Activated CD4-positive, alpha-beta memory T cell treated with anti-CD3 and anti-CD28 coated beads for 36 hours (primary cell): ENCODE measurements at regions not wholly inside any gene's neighbourhood (a gene's known extent, or its start where the extent isn't known, plus 50 kb on each side); places are given as distances from the start of the nearest gene placed in this dataset.

ENCODE experiments used
- CTCF ChIA-PET: fragments of 350-600 bp; sonication (Branson Sonifier 250); formaldehyde crosslinking; loops from one replicate; lab custom pipeline; 2021; ENCODE audit warnings: antibody characterized with exemption, inconsistent platforms; lab: Charles Lee
- POLR2A ChIA-PET: fragments of 350-600 bp; sonication (Branson Sonifier 250); formaldehyde crosslinking; loops from one replicate; lab custom pipeline; 2021; ENCODE audit warnings: antibody characterized with exemption; lab: Charles Lee
- DNase-seq: peaks from one replicate; pipeline ENCODE4 v3.0.0-alpha.2; 2020
- H3K27ac Mint-ChIP-seq: one replicate; pipeline ENCODE4 v1.8.0; 2021; ENCODE audit warnings: mixed read lengths
- H3K27me3 Mint-ChIP-seq: one replicate; pipeline ENCODE4 v1.8.0; 2021; ENCODE audit warnings: mixed read lengths
- H3K36me3 Mint-ChIP-seq: one replicate; pipeline ENCODE4 v1.8.0; 2021; ENCODE audit warnings: mixed read lengths
- H3K4me1 Mint-ChIP-seq: one replicate; pipeline ENCODE4 v1.8.0; 2021; ENCODE audit warnings: low read depth, mixed read lengths
- H3K4me3 Mint-ChIP-seq: one replicate; pipeline ENCODE4 v1.8.0; 2021; ENCODE audit warnings: mild to moderate bottlenecking, mixed read lengths
- H3K9me3 Mint-ChIP-seq: one replicate; pipeline ENCODE4 v1.8.0; 2021; ENCODE audit warnings: mixed read lengths
- intact Hi-C: fragments of 100-400 bp; cut with micrococcal nuclease; formaldehyde crosslinking; loops from one replicate; pipeline ENCODE4 v1.15.1; 2023

- H3K9me3 Mint-ChIP-seq = no peaks in the 10 kb centered on the region
- H3K36me3 Mint-ChIP-seq = no peaks in the 10 kb centered on the region
- ChIA-PET POLR2A (no interaction called here), CTCF (no interaction called here)
- no peak overlapping the region for H3K27ac Mint-ChIP-seq
- H3K27me3 Mint-ChIP-seq = no peaks in the 10 kb centered on the region
- no peak overlapping the region for H3K4me3 Mint-ChIP-seq
- no peaks in the 10 kb centered on the region for H3K4me1 Mint-ChIP-seq
- intact Hi-C loops = no loop called here
- no peak for DNase-seq
These were observed 152.5 kb upstream of the CYRIA start for GRCh38 chr2:16818203-16818556.

- intact Hi-C loops = no loop called here
- Mint-ChIP-seq H3K9me3 (no peaks in the 10 kb centered on the region), H3K27ac (no peak overlapping the region), H3K36me3 (no peaks in the 10 kb centered on the region), H3K4me1 (no peaks in the 10 kb centered on the region), H3K4me3 (no peak overlapping the region), H3K27me3 (no peaks in the 10 kb centered on the region)
- DNase-seq = no peak
- CTCF ChIA-PET = no interaction called here
- POLR2A ChIA-PET = no interaction called here
These were observed 151.9 kb upstream of the CYRIA start for GRCh38 chr2:16817305-16818202.

GRCh38 chr2:16816522-16816921 lies 150.9 kb upstream of the CYRIA start:
- CTCF ChIA-PET = no interaction called here

GRCh38 chr2:16816016-16816415 lies 150.4 kb upstream of the CYRIA start:
- Mint-ChIP-seq H3K4me1 (no peaks in the 10 kb centered on the region), H3K27me3 (no peaks in the 10 kb centered on the region), H3K27ac (no peak overlapping the region), H3K4me3 (no peak overlapping the region), H3K9me3 (no peaks in the 10 kb centered on the region), H3K36me3 (no peaks in the 10 kb centered on the region)
- ChIA-PET POLR2A (no interaction called here), CTCF (no interaction called here)
- DNase-seq = no peak
- intact Hi-C loops = no loop called here

More at GRCh38 chr2:16816522-16816921, 150.9 kb upstream of the CYRIA start:
- Mint-ChIP-seq H3K27ac (no peak overlapping the region), H3K27me3 (no peaks in the 10 kb centered on the region), H3K9me3 (no peaks in the 10 kb centered on the region), H3K4me3 (no peak overlapping the region), H3K4me1 (no peaks in the 10 kb centered on the region), H3K36me3 (no peaks in the 10 kb centered on the region)
- intact Hi-C loops = no loop called here
- POLR2A ChIA-PET = no interaction called here
- DNase-seq = no peak

GRCh38 chr2:16813593-16813992 lies 148.0 kb upstream of the CYRIA start:
- no peaks in the 10 kb centered on the region for H3K9me3 Mint-ChIP-seq
- no peaks in the 10 kb centered on the region for H3K27me3 Mint-ChIP-seq
- no peaks in the 10 kb centered on the region for H3K4me1 Mint-ChIP-seq
- no peak for DNase-seq
- intact Hi-C loops = no loop called here
- no peak overlapping the region for H3K4me3 Mint-ChIP-seq
- ChIA-PET CTCF (no interaction called here), POLR2A (no interaction called here)
- H3K36me3 Mint-ChIP-seq = no peaks in the 10 kb centered on the region
- H3K27ac Mint-ChIP-seq = no peak overlapping the region

GRCh38 chr2:16798472-16798871 lies 132.8 kb upstream of the CYRIA start:
- no peak for DNase-seq
- Mint-ChIP-seq H3K27ac (no peak overlapping the region), H3K36me3 (no peaks in the 10 kb centered on the region), H3K9me3 (no peaks in the 10 kb centered on the region), H3K4me3 (no peak overlapping the region), H3K27me3 (no peaks in the 10 kb centered on the region), H3K4me1 (no peaks in the 10 kb centered on the region)
- POLR2A ChIA-PET = no interaction called here
- CTCF ChIA-PET = no interaction called here
- intact Hi-C loops = no loop called here

GRCh38 chr2:16791496-16791895 lies 125.9 kb upstream of the CYRIA start:
- no peak for DNase-seq

GRCh38 chr2:16785149-16785548 lies 119.5 kb upstream of the CYRIA start:
- Mint-ChIP-seq H3K4me3 (no peak overlapping the region), H3K4me1 (no peaks in the 10 kb centered on the region), H3K9me3 (no peaks in the 10 kb centered on the region), H3K27me3 (no peaks in the 10 kb centered on the region), H3K27ac (no peak overlapping the region), H3K36me3 (no peaks in the 10 kb centered on the region)
- no peak for DNase-seq
- POLR2A ChIA-PET = no interaction called here
- intact Hi-C loops = no loop called here
- CTCF ChIA-PET = no interaction called here

More at GRCh38 chr2:16791496-16791895, 125.9 kb upstream of the CYRIA start:
- intact Hi-C loops = no loop called here
- H3K9me3 Mint-ChIP-seq = no peaks in the 10 kb centered on the region
- H3K36me3 Mint-ChIP-seq = no peaks in the 10 kb centered on the region
- ChIA-PET CTCF (no interaction called here), POLR2A (no interaction called here)
- H3K27ac Mint-ChIP-seq = no peak overlapping the region
- H3K27me3 Mint-ChIP-seq = no peaks in the 10 kb centered on the region
- no peaks in the 10 kb centered on the region for H3K4me1 Mint-ChIP-seq
- H3K4me3 Mint-ChIP-seq = no peak overlapping the region

GRCh38 chr2:16784652-16785051 lies 119.0 kb upstream of the CYRIA start:
- Mint-ChIP-seq H3K36me3 (no peaks in the 10 kb centered on the region), H3K27me3 (no peaks in the 10 kb centered on the region), H3K4me1 (no peaks in the 10 kb centered on the region), H3K4me3 (no peak overlapping the region), H3K27ac (no peak overlapping the region), H3K9me3 (no peaks in the 10 kb centered on the region)
- DNase-seq = no peak
- ChIA-PET POLR2A (no interaction called here), CTCF (no interaction called here)
- intact Hi-C loops = no loop called here

- CTCF ChIA-PET = no interaction called here
- peaks cover 3% of the 10 kb centered on the region for H3K27me3 Mint-ChIP-seq
These were observed 111.7 kb upstream of the CYRIA start for GRCh38 chr2:16777123-16777870.

GRCh38 chr2:16775899-16776231 lies 110.2 kb upstream of the CYRIA start:
- CTCF ChIA-PET = no interaction called here
- H3K9me3 Mint-ChIP-seq = no peaks in the 10 kb centered on the region

More at GRCh38 chr2:16777123-16777870, 111.7 kb upstream of the CYRIA start:
- intact Hi-C loops = no loop called here
- POLR2A ChIA-PET = no interaction called here
- DNase-seq = no peak
- H3K4me3 Mint-ChIP-seq = no peak overlapping the region
- no peaks in the 10 kb centered on the region for H3K9me3 Mint-ChIP-seq
- no peaks in the 10 kb centered on the region for H3K4me1 Mint-ChIP-seq
- no peak overlapping the region for H3K27ac Mint-ChIP-seq
- H3K36me3 Mint-ChIP-seq = no peaks in the 10 kb centered on the region

GRCh38 chr2:16774980-16775898 lies 109.6 kb upstream of the CYRIA start:
- intact Hi-C loops = no loop called here
- DNase-seq = no peak
- H3K4me3 Mint-ChIP-seq = no peak overlapping the region
- POLR2A ChIA-PET = no interaction called here
- H3K4me1 Mint-ChIP-seq = no peaks in the 10 kb centered on the region
- CTCF ChIA-PET = no interaction called here
- no peaks in the 10 kb centered on the region for H3K9me3 Mint-ChIP-seq
- H3K27ac Mint-ChIP-seq = no peak overlapping the region
- no peaks in the 10 kb centered on the region for H3K36me3 Mint-ChIP-seq
- H3K27me3 Mint-ChIP-seq = peaks cover 3% of the 10 kb centered on the region

More at GRCh38 chr2:16775899-16776231, 110.2 kb upstream of the CYRIA start:
- no peak for DNase-seq
- H3K4me1 Mint-ChIP-seq = no peaks in the 10 kb centered on the region
- POLR2A ChIA-PET = no interaction called here
- H3K36me3 Mint-ChIP-seq = no peaks in the 10 kb centered on the region
- peaks cover 3% of the 10 kb centered on the region for H3K27me3 Mint-ChIP-seq
- intact Hi-C loops = no loop called here
- no peak overlapping the region for H3K27ac Mint-ChIP-seq
- H3K4me3 Mint-ChIP-seq = no peak overlapping the region
